B cell (primary cell): ENCODE measurements at regions not wholly inside any gene's neighbourhood (a gene's known extent, or its start where the extent isn't known, plus 50 kb on each side); places are given as distances from the start of the nearest gene placed in this dataset.

Source experiments
- CTCF ChIP-seq: fragments of 200-600 bp; IDR thresholded peaks from one replicate; pipeline ENCODE4 v1.8.0; 2022; ENCODE audit warnings: antibody characterized with exemption, mild to moderate bottlenecking
- EZH2 ChIP-seq: IDR thresholded peaks from 2 replicates; pipeline ENCODE4 v1.6.1; 2012; ENCODE audit warnings: borderline replicate concordance, low read depth, mild to moderate bottlenecking, moderate library complexity, low read length; ENCODE audit not compliant: insufficient read depth, poor library complexity, severe bottlenecking

GRCh38 chr9:78596346-78596745 lies 299.4 kb downstream of the PSAT1 start:
- TF ChIP-seq CTCF (no peak), EZH2 (no peak)
